ENCODE measurements at regions not wholly inside any gene's neighbourhood (a gene's known extent, or its start where the extent isn't known, plus 50 kb on each side); places are given as distances from the start of the nearest gene placed in this dataset.
"Not testable (repeated sequence)": the region's sequence is repeated elsewhere in the genome, so short reads cannot be mapped to it uniquely, and the experiment has no call there.

DNA sequence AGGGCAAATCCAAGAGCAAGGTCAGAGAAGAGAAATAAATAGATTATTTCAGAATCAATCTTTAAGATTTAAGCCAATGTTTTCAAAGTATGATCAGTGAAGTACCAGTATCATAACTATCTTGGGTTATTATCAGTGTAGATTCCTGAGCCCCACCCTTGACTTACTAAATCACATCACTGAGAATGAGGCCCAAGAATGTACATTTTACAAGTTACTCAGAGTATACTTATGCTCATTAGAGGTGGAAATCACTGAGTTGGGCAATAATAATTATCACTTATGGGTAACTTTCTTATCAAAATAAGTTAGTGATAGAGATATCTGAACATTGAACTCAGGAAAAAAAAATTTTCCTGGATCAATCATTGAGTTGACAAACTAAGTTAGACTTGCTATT is 121.6 kb upstream of the NOCT start:
- DNase-seq (ENCODE audit: low spot score) (no peak), FAIRE-seq (no peak)

DNA sequence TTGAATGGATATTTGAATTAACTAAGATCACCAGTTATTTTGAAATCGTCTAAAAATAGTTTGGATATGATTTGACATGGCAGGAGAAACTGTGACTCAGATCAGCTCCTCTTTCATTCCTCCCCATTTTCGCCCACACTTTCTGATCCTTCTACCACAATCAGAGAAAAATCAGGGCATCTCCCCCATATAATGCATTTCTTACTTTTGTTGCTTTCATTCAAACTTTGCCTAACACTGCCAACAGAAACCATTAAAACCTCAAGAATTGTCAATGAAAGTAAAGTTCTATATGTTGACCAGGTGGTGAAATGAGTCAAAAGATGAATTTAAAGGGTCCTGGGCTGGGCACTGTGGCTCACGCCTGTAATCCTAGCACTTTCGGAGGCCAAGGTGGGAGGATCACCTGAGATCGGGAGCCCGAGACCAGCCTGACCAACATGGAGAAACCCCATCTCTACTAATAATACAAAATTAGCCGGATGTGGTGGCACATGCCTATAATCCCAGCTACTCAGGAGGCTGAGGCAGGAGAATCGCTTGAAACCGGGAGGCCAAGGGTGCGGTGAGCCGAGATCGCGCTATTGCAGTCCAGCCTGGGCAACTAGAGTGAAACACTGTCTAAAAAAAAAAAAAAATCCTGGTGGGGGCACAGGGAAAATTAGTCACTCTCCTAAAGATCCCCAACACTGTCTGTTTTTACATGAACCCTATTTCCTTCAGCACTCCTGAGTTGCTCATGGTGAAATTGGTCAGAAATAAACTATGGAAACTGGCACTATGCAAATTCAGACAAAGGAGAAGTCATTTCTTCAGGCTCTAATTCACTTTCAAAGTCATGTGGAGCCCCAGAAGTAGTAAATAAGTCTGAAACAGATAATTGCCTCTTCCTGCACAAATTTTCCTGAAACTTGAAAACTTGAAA is 122.8 kb upstream of the NOCT start:
- DNase-seq (ENCODE audit: low spot score) (no peak), FAIRE-seq (no peak)

DNA sequence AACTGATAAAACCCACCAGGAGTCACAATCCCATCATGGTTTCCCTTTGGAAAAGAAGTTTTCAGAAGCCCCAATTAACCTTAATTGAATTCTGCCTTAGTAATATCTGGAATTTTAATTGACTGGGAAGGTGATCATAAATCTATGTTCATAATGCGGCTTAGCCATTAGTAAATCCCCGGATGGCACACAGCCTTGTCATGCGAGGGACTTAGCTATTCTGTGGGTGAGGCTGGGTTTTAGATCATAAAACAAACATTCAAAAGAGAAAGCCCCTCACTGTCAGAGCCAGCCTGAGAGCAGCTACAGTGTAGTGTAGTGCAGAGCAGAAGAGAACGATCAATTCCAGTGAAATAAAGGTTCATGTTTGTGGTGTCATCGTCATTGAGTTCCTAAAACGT is 124.0 kb upstream of the NOCT start:
- DNase-seq (ENCODE audit: low spot score) (no peak), FAIRE-seq (no peak)

DNA sequence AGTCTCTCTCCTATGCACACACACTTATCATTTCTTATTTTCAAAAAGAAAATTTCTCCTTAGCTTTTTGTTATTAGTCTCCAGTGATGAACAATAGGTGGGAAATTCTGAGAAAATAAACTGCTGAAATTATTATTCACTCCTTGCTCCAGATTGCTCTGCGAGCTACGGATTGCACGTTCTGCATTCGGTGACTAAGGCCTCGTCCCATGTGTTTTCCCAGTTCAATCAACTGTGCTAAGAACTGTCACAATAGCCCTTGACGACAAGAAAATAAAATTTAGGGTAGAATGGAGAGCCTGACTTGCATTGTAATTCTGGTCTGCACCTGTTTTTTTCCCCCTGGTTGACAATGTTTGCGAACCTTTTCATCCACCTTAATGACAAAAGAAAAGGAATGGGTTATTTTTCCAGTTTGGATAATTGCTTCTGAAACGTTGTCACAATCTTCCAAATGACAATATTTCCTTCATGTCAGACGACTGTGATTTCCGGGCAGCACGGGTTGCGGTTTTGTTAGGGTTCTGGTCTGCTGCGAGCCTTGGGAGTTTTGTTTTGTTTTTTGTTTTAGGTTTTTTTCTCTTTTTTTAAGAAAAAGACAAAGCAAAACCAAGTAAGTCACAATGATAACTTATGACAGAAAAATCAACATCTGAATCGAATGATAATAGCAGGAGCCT is 124.5 kb upstream of the NOCT start:
- FAIRE-seq (no peak), DNase-seq (ENCODE audit: low spot score) (no peak)

DNA sequence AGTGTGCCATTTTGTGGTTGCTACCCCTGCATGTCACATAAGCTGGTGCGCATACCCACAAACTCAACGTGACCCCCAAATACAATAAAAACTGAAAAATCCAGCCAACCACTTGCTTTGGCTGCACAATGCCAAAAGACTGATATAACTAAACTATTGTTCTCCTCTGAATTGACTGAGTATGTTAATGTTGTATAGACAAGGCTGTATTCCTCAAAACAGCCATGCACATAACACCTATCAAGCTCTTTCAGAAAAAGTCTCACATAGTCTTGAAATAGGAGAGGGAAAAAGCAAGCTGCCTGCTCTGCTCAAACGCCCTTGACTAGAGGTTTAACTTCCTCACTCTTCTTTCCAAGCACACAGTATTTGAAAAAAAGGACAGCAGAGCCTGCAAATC is 126.4 kb upstream of the NOCT start:
- FAIRE-seq (no peak), DNase-seq (ENCODE audit: low spot score) (no peak)

DNA sequence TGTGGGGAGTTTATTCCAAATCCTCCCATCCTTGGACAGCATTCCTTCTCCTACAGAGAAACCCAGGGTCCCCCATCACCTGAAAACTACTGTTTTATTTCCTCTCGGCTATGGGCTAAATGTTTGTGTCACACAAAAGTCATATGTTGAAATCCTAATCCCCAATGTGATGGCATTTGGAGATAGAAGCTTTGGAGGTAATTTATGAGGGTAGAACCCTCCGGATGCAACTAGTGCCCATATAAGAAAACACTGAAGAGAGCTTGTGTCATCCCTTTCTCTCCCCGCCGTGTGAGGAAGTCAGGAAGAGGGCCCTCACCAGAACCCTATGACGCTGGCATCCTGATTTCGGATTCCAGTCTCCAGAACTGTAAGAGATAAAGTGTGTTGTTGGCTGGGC is 127.8 kb upstream of the NOCT start:
- no peak for DNase-seq (ENCODE audit: low spot score)
- no peak for FAIRE-seq

DNA sequence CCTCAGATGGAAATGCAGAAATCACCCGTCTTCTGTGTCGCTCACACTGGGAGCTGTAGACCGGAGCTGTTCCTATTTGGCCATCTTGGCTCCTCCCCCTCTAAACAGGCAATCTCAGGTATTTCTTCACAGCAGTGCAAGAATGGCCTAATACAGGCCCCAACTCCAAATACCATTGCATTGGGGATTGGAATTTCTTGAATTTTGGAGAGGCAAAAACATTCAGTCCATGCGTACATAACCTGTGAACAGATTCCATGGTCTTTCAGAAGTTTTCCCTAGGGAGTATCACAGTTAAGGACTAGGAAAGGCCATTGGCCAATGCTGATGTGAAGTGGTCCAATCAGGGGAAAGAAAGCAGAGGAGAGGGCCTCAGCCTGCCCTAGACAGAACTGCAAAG is 128.2 kb upstream of the NOCT start:
- DNase-seq (ENCODE audit: low spot score), result no peak
- no peak for FAIRE-seq

DNA sequence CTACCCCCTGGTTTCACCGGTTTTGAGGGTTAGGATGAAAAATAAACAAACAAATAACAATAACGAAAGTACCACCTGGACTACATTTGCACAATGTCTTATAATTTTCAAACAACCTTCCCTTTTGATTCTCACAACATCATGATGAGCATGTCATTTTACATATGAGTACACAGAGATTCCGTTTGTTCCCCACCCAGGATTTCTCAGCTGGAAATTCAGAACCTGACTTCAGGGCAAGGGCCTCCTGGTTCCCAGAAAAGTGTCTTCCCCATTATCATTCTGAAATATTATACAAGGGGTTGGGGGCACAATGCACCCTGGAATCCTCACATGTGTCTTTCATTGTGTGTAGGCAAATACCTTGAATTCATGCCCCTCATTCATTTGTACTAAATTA is 135.8 kb upstream of the NOCT start:
- DNase-seq (ENCODE audit: low spot score) (no peak), FAIRE-seq (no peak)

DNA sequence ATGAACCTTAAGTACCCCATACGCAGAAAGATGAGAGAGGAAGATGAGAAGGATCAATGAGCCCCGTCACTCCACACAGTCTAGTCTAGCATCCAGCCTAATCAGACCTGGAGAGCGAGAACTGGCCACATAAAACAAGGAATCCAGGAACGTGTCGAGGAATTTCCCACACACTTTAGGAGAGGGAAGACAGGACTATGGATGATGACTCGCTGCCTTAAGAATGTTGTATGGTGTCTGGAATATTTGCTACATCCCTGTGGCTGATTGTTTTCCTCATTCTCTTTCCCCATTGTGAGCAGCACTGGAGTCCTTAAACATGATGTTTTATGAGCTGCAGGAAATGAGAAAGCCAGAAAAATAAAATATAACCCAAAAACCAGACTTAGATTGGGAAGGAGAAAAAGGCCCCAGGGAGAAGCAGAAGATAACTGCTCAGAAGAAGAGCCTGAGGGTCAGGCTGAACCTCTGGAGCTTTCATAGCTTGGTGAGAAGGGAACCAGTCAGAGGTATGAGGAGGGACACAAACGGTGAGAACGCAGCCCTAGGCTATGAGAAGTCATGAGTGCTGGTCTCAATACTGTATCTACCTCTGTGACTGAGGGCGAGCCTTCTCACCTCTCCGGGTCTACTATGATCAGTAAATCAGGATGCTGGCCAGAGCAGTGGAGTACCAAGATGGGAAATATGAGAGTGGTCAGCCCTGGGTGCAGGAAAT is 139.5 kb upstream of the NOCT start:
- FAIRE-seq, result peak; percentile 63

DNA sequence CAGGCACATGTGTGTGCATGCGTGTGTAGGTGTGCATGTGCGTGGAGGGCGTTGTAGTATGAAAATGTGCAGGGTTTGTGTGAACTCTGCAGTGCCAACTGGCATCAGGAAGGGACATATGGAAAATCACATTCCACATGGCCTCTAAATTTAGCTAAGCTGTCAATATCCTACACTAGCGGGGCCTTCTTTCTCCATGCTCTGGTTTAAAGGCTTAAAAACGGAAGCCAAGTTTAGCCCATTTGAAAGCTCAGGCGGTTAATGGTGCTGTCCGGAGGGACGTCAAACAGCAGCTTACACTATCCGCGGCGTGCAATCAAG is 144.1 kb upstream of the NOCT start:
- DNase-seq (ENCODE audit: low spot score) (no peak), FAIRE-seq (no peak)

More for the DNA sequence above, 139.5 kb upstream of the NOCT start:
- DNase-seq (ENCODE audit: low spot score), result peak; percentile 62

DNA sequence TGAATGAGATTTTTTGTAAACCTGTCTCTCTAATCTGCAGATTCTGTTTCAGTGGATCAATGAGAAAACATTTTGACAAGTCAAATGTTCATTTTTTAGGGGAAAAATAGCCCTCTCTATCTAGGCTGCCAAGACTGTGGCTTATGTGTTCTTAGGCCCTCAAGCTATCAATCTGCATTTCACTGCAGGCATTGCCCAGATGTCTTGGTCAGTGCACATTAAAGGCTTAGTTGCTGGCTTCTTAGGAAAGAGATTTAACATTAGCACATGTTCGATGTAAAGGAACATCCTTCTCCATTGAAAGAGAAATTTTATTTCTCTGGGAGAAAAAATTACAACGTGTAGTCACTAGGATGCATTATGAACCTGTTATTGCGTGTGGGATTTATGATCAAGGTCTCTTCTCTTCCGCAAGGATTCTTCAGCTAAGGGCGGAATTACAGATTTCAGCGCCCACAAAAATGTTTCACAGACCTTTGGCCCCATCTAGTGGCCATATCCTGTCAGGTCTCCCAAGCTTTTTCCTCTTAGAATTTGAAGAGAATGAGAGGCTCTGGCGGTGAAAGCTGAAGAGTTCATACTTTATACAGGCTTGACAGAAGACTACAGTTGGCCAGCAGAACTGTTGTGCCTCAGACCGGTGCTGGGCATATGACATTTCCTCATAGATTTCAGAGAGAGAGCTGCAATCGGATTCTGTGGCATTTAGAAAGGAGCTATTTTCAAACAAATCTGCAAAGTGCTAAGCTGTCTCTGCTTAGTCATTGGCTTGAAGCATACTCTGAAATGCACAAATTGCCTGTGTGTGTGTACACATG is 144.6 kb upstream of the NOCT start:
- DNase-seq (ENCODE audit: low spot score) (peak; percentile 41), FAIRE-seq (no peak)

DNA sequence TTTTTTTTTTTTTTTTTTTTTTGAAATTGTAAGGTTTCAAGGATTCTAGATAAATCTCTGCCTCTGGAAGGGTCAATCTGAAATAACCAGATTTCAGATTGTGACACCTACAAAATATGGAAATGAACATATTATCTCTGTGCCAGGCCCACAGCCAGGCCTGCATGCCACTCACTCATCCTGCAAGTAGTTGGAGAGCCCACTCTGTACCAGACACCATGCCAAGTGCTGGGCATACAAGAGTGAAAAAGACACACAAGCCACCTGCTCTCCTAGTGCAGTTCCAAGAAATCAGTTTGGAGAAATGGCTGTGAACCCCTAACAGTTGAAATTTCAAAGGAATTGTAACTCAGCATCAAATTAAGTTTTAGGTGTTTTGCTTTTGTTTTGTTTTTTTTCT is 145.9 kb upstream of the NOCT start:
- no peak for DNase-seq (ENCODE audit: low spot score)
- no peak for FAIRE-seq

DNA sequence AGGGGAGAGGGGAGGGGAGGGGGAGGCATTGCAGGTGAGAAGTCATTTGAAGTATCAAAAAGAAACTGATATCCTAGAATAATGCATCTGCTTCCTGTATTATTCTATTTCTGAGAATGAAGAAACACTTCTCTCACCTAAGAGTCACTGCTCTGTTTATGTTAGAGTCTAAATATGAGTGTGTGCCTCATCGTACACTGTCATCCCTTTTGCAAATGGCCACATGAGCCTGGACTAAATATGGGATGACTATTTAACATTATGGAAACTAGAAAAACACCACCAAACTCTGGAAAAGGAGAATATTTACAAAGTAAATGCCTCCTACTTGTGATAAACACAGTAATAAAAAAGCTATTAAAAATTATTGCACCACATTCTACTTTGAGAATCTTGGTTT is 146.4 kb upstream of the NOCT start:
- no peak for FAIRE-seq
- no peak for DNase-seq (ENCODE audit: low spot score)

DNA sequence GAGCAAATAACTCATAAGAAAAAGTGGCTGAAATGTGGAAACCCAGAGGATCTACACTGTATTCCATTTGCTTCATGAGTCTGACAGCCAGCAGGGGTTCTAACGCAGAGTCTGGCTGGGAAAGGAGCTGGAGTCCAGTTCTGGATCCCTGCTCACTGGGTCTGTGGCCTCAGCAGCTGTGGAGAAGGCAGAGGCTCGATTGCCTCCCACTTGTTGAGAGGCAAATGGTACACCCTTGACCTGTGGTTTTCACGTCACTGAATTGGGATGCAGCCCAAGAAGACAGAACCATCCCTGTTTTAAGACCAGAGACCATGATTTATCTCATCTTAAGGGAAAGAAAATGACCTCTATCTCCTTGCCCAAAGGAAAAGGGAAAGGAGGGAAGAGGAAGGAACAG is 147.0 kb upstream of the NOCT start:
- DNase-seq (ENCODE audit: low spot score), result no peak

DNA sequence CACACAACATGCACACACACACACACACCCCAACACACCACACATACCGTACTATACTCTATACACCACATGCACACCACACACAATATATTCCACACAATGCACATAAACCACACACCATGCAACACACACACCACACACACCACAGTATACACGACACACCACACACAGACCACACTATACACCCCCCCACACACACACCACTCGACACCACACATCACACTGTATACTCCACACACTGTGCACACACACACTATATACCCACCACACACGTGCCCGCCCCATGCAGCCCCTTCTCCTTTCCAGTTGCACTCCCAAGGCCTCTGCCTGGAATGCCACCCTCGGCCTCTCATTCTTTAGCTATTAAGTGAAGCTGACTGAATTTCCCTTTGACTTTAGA is 148.2 kb upstream of the NOCT start:
- DNase-seq (ENCODE audit: low spot score) (no peak), FAIRE-seq (no peak)

More for the DNA sequence above, 147.0 kb upstream of the NOCT start:
- no peak for FAIRE-seq

DNA sequence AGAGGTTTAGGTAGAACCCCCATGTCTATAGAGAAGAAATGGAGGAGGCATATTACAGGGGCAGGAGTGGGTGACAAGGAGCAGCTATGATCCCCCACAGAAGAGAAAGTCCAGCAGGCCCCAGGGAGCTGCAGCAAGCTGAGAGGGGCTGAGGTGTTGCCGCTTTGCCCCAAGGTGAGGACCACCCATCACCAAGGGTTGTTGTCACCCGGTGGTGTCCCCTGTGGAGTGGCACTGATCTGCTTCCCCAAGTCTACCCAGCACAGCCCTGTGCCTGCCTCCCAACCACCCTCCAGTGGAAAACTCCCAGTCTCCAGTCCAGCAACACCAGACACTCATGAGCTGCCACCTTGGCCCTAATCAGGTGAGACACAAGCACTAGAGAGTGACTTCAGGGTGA is 149.3 kb upstream of the NOCT start:
- no peak for FAIRE-seq
- no peak for DNase-seq (ENCODE audit: low spot score)

DNA sequence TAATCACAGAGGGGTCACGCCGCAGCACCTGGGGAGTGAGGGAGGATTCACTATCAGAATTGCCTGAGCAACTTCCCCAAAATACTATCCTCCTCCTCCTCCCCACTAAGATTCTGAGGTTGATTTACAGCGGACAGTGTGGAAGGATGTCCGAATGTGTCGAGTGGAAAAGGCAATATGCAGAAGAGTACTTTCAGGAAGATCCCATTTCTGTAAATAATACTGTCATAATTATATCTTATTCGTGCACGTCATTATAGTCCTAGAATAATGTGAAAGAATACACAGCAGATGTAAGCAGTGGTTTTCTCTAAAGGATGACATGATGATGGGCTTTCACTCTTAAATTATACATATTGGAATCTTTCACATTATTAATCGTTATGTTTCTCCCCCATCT is 149.8 kb upstream of the NOCT start:
- no peak for FAIRE-seq
- no peak for DNase-seq (ENCODE audit: low spot score)

DNA sequence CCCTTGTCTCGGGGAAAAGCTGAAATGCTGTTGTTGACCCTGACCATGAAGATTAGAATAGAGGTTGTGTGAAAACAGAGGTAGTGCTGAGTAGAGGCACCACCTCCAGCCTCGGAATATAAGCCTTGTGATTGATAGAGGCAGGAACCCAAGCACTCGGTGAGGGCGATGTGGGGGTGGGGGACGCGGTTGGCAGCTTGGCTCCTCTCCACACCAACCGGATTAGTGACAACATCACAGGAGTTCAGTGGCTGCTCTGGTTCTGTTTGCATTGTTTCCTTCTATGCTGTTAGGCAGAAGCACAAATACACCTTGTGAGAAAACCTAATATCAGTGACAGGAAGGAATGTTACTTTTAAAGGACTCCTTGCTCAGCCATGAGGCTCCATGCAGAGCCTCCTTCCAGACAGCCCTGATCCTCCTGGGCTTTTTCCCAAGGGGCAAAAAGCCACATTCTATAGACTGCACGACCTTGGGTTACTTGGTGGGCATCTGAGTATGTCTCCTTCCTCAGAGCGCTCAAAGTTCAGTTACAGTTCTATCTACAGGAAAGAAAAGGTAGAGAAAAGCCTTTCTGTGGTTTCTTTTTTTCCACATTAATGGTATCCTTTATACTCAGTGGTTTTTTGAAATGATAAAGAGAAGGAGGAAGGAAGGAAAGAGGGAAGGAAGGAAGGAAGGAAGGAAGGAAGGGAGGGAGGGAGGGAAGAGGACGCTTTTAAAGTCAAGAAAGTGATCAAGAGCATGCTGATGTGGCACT is 150.4 kb upstream of the NOCT start:
- FAIRE-seq (no peak), DNase-seq (ENCODE audit: low spot score) (no peak)

DNA sequence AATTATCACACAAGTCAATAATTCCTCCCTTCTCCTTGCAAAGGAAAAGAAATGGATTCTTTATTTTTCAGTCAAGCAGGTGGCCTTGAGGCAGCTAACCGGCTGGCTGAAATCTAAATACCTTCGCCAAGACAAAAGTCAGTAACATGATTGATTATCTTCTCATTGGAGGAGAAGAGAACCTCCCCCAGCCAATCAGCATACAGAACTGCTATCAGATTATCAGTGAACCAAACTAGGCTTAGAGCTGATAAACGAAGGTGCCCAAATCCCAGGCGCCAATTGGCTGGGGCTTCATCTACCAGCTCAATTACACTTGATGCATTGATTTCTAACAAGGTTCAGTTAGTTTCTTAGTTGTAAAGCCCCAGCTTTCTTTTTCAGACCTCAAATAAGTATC is 152.4 kb upstream of the NOCT start:
- DNase-seq (ENCODE audit: low spot score), result no peak
- no peak for FAIRE-seq

DNA sequence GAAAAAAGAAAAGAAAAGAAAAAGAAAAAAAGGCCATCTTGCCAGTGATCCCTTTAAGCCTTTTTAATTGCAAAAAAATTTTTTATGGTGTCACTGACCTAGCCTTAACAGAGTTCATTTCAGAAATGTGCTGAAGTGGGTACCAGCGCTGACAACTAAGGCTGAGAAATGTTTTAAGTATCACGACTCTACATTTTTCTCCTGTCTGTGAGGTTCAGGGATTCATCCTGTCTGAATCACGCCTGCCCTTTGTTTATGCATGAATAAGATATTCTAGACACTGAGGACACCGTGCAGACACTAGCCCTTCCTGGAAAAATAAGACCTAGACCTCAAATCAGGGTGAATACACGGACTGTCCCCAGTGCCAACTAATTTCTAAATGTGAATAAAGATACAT is 154.4 kb upstream of the NOCT start:
- DNase-seq (ENCODE audit: low spot score), result no peak
- no peak for FAIRE-seq

DNA sequence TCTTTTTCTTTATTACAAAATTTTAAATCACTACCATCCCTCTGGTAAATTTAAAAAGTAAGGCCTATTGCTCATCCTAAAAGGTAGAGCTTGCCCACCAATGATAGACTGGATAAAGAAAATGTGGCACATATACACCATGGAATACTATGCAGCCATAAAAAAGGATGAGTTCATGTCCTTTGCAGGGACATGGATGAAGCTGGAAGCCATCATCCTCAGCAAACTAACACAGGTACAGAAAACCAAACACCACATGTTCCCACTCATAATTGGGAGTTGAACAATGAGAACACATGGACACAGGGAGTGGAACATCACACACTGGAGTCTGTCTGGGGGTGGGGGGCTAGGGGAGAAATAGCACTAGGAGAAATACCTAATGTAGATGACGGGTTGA is 155.2 kb upstream of the NOCT start:
- FAIRE-seq; DNase-seq (ENCODE audit: low spot score): not testable (repeated sequence)

Measured in urothelium cell line (cell line).